GM19452 (cell line): ENCODE measurements at regions not wholly inside any gene's neighbourhood (a gene's known extent, or its start where the extent isn't known, plus 50 kb on each side); places are given as distances from the start of the nearest gene placed in this dataset.
"Not testable (repeated sequence)": the region's sequence is repeated elsewhere in the genome, so short reads cannot be mapped to it uniquely, and the experiment has no call there.

Source experiments
- ATAC-seq: cut with Tn5 transposase; IDR thresholded peaks from one replicate; pipeline ENCODE4 v1.9.1; 2021; ENCODE audit not compliant: unreplicated experiment

- not testable (repeated sequence) for ATAC-seq
Measured at GRCh38 chr4:3954540-3955320, 188.5 kb downstream of the ADRA2C start.

- peak; percentile 99 for ATAC-seq
Measured at GRCh38 chr4:3955321-3956164, 189.4 kb downstream of the ADRA2C start.

- ATAC-seq, result not testable (repeated sequence)
Measured at GRCh38 chr4:3956165-3956867, 190.1 kb downstream of the ADRA2C start.

GRCh38 chr4:3961091-3961672 lies 195.0 kb downstream of the ADRA2C start:
- not testable (repeated sequence) for ATAC-seq

GRCh38 chr4:3964572-3965278 lies 198.5 kb downstream of the ADRA2C start:
- ATAC-seq, result not testable (repeated sequence)

GRCh38 chr4:3967204-3967603 lies 201.0 kb downstream of the ADRA2C start:
- ATAC-seq, result not testable (repeated sequence)

GRCh38 chr4:3972626-3973025 lies 206.4 kb downstream of the ADRA2C start:
- ATAC-seq, result not testable (repeated sequence)

GRCh38 chr4:3973581-3974200 lies 207.5 kb downstream of the ADRA2C start:
- ATAC-seq, result not testable (repeated sequence)

GRCh38 chr4:3983518-3984125 lies 217.4 kb downstream of the ADRA2C start:
- ATAC-seq, result not testable (repeated sequence)

- not testable (repeated sequence) for ATAC-seq
Measured at GRCh38 chr4:3984796-3985195, 218.6 kb downstream of the ADRA2C start.

- ATAC-seq, result not testable (repeated sequence)
Measured at GRCh38 chr4:3986412-3986811, 220.2 kb downstream of the ADRA2C start.

- not testable (repeated sequence) for ATAC-seq
Measured at GRCh38 chr4:3997386-3997785, 229.3 kb downstream of the OTOP1 start.

GRCh38 chr4:4004036-4004435 lies 222.7 kb downstream of the OTOP1 start:
- not testable (repeated sequence) for ATAC-seq

GRCh38 chr4:4004702-4005101 lies 222.0 kb downstream of the OTOP1 start:
- ATAC-seq, result not testable (repeated sequence)

GRCh38 chr4:4006356-4006755 lies 220.4 kb downstream of the OTOP1 start:
- ATAC-seq, result not testable (repeated sequence)

GRCh38 chr4:4019071-4019470 lies 207.7 kb downstream of the OTOP1 start:
- not testable (repeated sequence) for ATAC-seq

GRCh38 chr4:4021161-4021560 lies 205.6 kb downstream of the OTOP1 start:
- not testable (repeated sequence) for ATAC-seq

- not testable (repeated sequence) for ATAC-seq
Measured at GRCh38 chr4:4026708-4027107, 200.0 kb downstream of the OTOP1 start.

GRCh38 chr4:4028752-4029151 lies 198.0 kb downstream of the OTOP1 start:
- ATAC-seq, result not testable (repeated sequence)
